AG10803 (cell line): ENCODE measurements at regions not wholly inside any gene's neighbourhood (a gene's known extent, or its start where the extent isn't known, plus 50 kb on each side); places are given as distances from the start of the nearest gene placed in this dataset.

Source experiments
- DNase-seq: peaks from one replicate; pipeline ENCODE4 v3.0.0; 2010; ENCODE audit warnings: low read depth
- H3K4me3 ChIP-seq: 2 replicates; pipeline ENCODE4 v1.5.1; 2011; ENCODE audit warnings: mild to moderate bottlenecking, low read length, control low read depth
- CTCF ChIP-seq: conservative IDR thresholded peaks from 2 replicates; pipeline ENCODE4 v1.5.1; 2011; ENCODE audit warnings: mild to moderate bottlenecking, low read length, control low read depth, inconsistent platforms

- DNase-seq: no peak
- no peak for TF ChIP-seq CTCF
- H3K4me3 ChIP-seq: no peak overlapping the region
These were observed 80.0 kb upstream of the FAM180A start for GRCh38 chr7:135828604-135829003.

GRCh38 chr7:135827391-135827790 is 78.8 kb upstream of the FAM180A start:
- no peak overlapping the region for H3K4me3 ChIP-seq
- TF ChIP-seq CTCF: no peak
- no peak for DNase-seq

- no peak for TF ChIP-seq CTCF
- no peak overlapping the region for H3K4me3 ChIP-seq
- no peak for DNase-seq
These were observed 76.8 kb upstream of the FAM180A start for GRCh38 chr7:135825406-135825805.

GRCh38 chr7:135822376-135822775 is 73.8 kb upstream of the FAM180A start:
- no peak overlapping the region for H3K4me3 ChIP-seq
- no peak for DNase-seq
- no peak for TF ChIP-seq CTCF

- H3K4me3 ChIP-seq: no peak overlapping the region
- DNase-seq: no peak
- no peak for TF ChIP-seq CTCF
These were observed 69.0 kb upstream of the FAM180A start for GRCh38 chr7:135817583-135817982.

GRCh38 chr7:135815033-135815432 is 66.4 kb upstream of the FAM180A start:
- no peak for DNase-seq
- no peak for TF ChIP-seq CTCF
- H3K4me3 ChIP-seq: no peak overlapping the region

- no peak overlapping the region for H3K4me3 ChIP-seq
- TF ChIP-seq CTCF: no peak
- DNase-seq: no peak
These were observed 63.5 kb upstream of the FAM180A start for GRCh38 chr7:135812148-135812547.
